SK-N-SH (cell line): ENCODE measurements at regions not wholly inside any gene's neighbourhood (a gene's known extent, or its start where the extent isn't known, plus 50 kb on each side); places are given as distances from the start of the nearest gene placed in this dataset.

ENCODE experiments used
- CTCF ChIA-PET: fragments of 300-600, 350-600 bp; formaldehyde crosslinking; extraction: SDS; loops from one replicate; lab custom pipeline; 2021; lab: Yijun Ruan, JAX
- POLR2A ChIA-PET: fragments of 350-600 bp; sonication (Branson Sonifier 250); formaldehyde crosslinking; extraction: SDS; loops from one replicate; lab custom pipeline; 2020; ENCODE audit warnings: antibody characterized with exemption, inconsistent platforms; lab: Yijun Ruan, JAX
- DNase-seq: peaks from one replicate; pipeline ENCODE4 v3.0.0; 2012
- H2AFZ ChIP-seq: fragments of 200-600 bp; sonication (generic); 2 replicates; pipeline ENCODE4 v1.8.1; 2016; ENCODE audit warnings: antibody characterized with exemption, mild to moderate bottlenecking, low read depth
- H3F3A ChIP-seq: fragments of 200-600 bp; sonication (generic); replicated peaks from 2 replicates; pipeline ENCODE3; 2016; ENCODE audit warnings: antibody characterized with exemption, mild to moderate bottlenecking; ENCODE audit not compliant: insufficient read depth
- H3K27ac ChIP-seq, 2 experiments: fragments of 200-500 bp in 1 of 2; fragments of 200-600 bp in 1 of 2; sonication (Bioruptor generic) in 1 of 2; sonication (generic), shearing (Covaris generic) in 1 of 2; 2 replicates each; pipeline versions ENCODE4 v1.5.1 to v1.6.1; 2014 to 2016; ENCODE audit warnings: low read depth in 2 of 2, inconsistent platforms in 1 of 2, low read length in 1 of 2, mild to moderate bottlenecking in 1 of 2, mixed read lengths in 1 of 2
- H3K27me3 ChIP-seq: fragments of 200-600 bp; sonication (generic), shearing (Covaris generic); 2 replicates; pipeline ENCODE4 v1.6.1; 2016; ENCODE audit warnings: mixed run types; ENCODE audit not compliant: insufficient read depth
- H3K36me3 ChIP-seq, 2 experiments: fragments of 200-500 bp in 1 of 2; fragments of 200-600 bp in 1 of 2; sonication (Bioruptor generic) in 1 of 2; sonication (generic) in 1 of 2; replicated peaks in 1 of 2; 2 replicates each; pipeline versions ENCODE3 to v1.5.1; 2014 to 2016; ENCODE audit warnings: low read length in 1 of 2, mild to moderate bottlenecking in 1 of 2; ENCODE audit not compliant: insufficient read depth in 2 of 2, control insufficient read depth in 1 of 2
- H3K4me1 ChIP-seq, 2 experiments: fragments of 200-500 bp in 1 of 2; fragments of 200-600 bp in 1 of 2; sonication (Bioruptor generic) in 1 of 2; sonication (generic), shearing (Covaris generic) in 1 of 2; 2 replicates each; pipeline versions ENCODE4 v1.5.1 to v1.6.1; 2014 to 2016; ENCODE audit warnings: low read depth in 1 of 2, low read length in 1 of 2, mixed run types in 1 of 2; ENCODE audit not compliant: insufficient read depth in 2 of 2, control insufficient read depth in 1 of 2
- H3K4me2 ChIP-seq: fragments of 200-600 bp; sonication (generic), shearing (Covaris generic); 2 replicates; pipeline ENCODE4 v1.6.1; 2017; ENCODE audit warnings: mixed run types
- H3K4me3 ChIP-seq, 2 experiments: fragments of 200-500 bp in 1 of 2; fragments of 200-600 bp in 1 of 2; sonication (Bioruptor generic) in 1 of 2; sonication (generic), shearing (Covaris generic) in 1 of 2; 2 replicates each; pipeline versions ENCODE4 v1.5.1 to v1.8.1; 2014 to 2016; ENCODE audit warnings: low read depth in 2 of 2, inconsistent platforms in 1 of 2, low read length in 1 of 2, mild to moderate bottlenecking in 1 of 2, mixed read lengths in 1 of 2, moderate library complexity in 1 of 2
- H3K79me2 ChIP-seq: fragments of 200-600 bp; sonication (generic); 2 replicates; pipeline ENCODE4 v1.8.1; 2017; ENCODE audit warnings: mild to moderate bottlenecking; ENCODE audit not compliant: insufficient read depth
- H3K9ac ChIP-seq: fragments of 200-600 bp; sonication (generic); 2 replicates; pipeline ENCODE4 v1.6.1; 2017; ENCODE audit warnings: mixed run types
- H3K9me2 ChIP-seq: fragments of 200-600 bp; sonication (generic); 2 replicates; pipeline ENCODE4 v1.6.1; 2017; ENCODE audit warnings: mixed run types
- H3K9me3 ChIP-seq: fragments of 200-600 bp; sonication (generic); 2 replicates; pipeline ENCODE4 v1.6.1; 2017; ENCODE audit warnings: mixed run types, mild to moderate bottlenecking, moderate library complexity
- H4K20me1 ChIP-seq: fragments of 200-600 bp; sonication (generic); 2 replicates; pipeline ENCODE4 v1.6.1; 2017; ENCODE audit warnings: mild to moderate bottlenecking, mixed run types; ENCODE audit not compliant: insufficient read depth
- CHD2 ChIP-seq: fragments of 150-350 bp; IDR thresholded peaks from 2 replicates; pipeline ENCODE4 v1.6.1; 2018; ENCODE audit warnings: low read length; ENCODE audit not compliant: partially characterized antibody
- ELF1 ChIP-seq: IDR thresholded peaks from 2 replicates; pipeline ENCODE4 v1.4.0; 2012
- EP300 ChIP-seq, 2 experiments: IDR thresholded peaks; 2 replicates each; pipeline versions ENCODE4 v1.4.0 to v1.6.1; 2012; ENCODE audit warnings: borderline replicate concordance in 1 of 2, low read depth in 1 of 2, low read length in 1 of 2
- FOXM1 ChIP-seq: IDR thresholded peaks from 2 replicates; pipeline ENCODE4 v1.4.0; 2012; ENCODE audit warnings: low read depth, mild to moderate bottlenecking
- GABPA ChIP-seq: IDR thresholded peaks from 2 replicates; pipeline ENCODE4 v1.4.0; 2012; ENCODE audit warnings: low read depth, mild to moderate bottlenecking
- JUND ChIP-seq: IDR thresholded peaks from 2 replicates; pipeline ENCODE4 v1.4.0; 2012
- MEF2A ChIP-seq: IDR thresholded peaks from 2 replicates; pipeline ENCODE4 v1.4.0; 2012; ENCODE audit warnings: low read depth, borderline replicate concordance
- NFIC ChIP-seq: IDR thresholded peaks from 2 replicates; pipeline ENCODE4 v1.4.0; 2012; ENCODE audit warnings: borderline replicate concordance
- RAD21 ChIP-seq: IDR thresholded peaks from 2 replicates; pipeline ENCODE4 v1.6.1; 2012; ENCODE audit warnings: mild to moderate bottlenecking, low read length
- RCOR1 ChIP-seq: fragments of 150-350 bp; IDR thresholded peaks from 2 replicates; pipeline ENCODE4 v1.6.1; 2017; ENCODE audit warnings: antibody characterized with exemption, low read length
- RFX5 ChIP-seq: IDR thresholded peaks from 2 replicates; pipeline ENCODE4 v1.6.1; 2012; ENCODE audit warnings: mild to moderate bottlenecking, improper control_type of control experiment, low read length
- RXRA ChIP-seq: IDR thresholded peaks from 2 replicates; pipeline ENCODE4 v1.4.0; 2012; ENCODE audit warnings: low read depth, mild to moderate bottlenecking, borderline replicate concordance
- TCF12 ChIP-seq: IDR thresholded peaks from 2 replicates; pipeline ENCODE4 v1.4.0; 2012
- TEAD4 ChIP-seq: IDR thresholded peaks from 2 replicates; pipeline ENCODE4 v1.4.0; 2012; ENCODE audit warnings: mild to moderate bottlenecking, borderline replicate concordance; ENCODE audit not compliant: insufficient read depth
- YY1 ChIP-seq: IDR thresholded peaks from 2 replicates; pipeline ENCODE4 v1.4.0; 2012; ENCODE audit warnings: low read depth, mild to moderate bottlenecking
- WGBS: methylation state at CpG from one replicate; pipeline ENCODE4 v1.1.6; 2017; ENCODE audit warnings: low lambda C conversion rate; 5-methylcytosine and 5-hydroxymethylcytosine counted together
- TF ChIP-seq, protein P1 (sequence below): IDR thresholded peaks from 2 replicates; pipeline ENCODE4; 2012
- TF ChIP-seq, protein P2 (sequence below): fragments of 150-350 bp; IDR thresholded peaks from 2 replicates; pipeline ENCODE4 v1.6.1; 2017; ENCODE audit warnings: antibody characterized with exemption, low read length, low read depth, borderline replicate concordance
- TF ChIP-seq, protein P3 (sequence below): IDR thresholded peaks from 2 replicates; pipeline ENCODE4 v1.4.0; 2012; ENCODE audit warnings: low read depth, borderline replicate concordance
- TF ChIP-seq, protein P4 (sequence below): fragments of 200-600 bp; sonication (generic); IDR thresholded peaks from 2 replicates; pipeline ENCODE4 v1.6.1; 2017; ENCODE audit warnings: antibody characterized with exemption, mild to moderate bottlenecking, moderate library complexity
- TF ChIP-seq, protein P5 (sequence below): IDR thresholded peaks from 2 replicates; pipeline ENCODE4 v1.4.0; 2012; ENCODE audit warnings: low read depth
- TF ChIP-seq, protein P6 (sequence below): fragments of 150-350 bp; IDR thresholded peaks from 2 replicates; pipeline ENCODE4 v1.6.1; 2016; ENCODE audit warnings: mild to moderate bottlenecking, low read depth, low read length
- TF ChIP-seq, protein P7 (sequence below): IDR thresholded peaks from 2 replicates; pipeline ENCODE4 v1.6.1; 2012; ENCODE audit warnings: mild to moderate bottlenecking, low read depth, low read length, moderate library complexity
- TF ChIP-seq, protein P8 (sequence below): IDR thresholded peaks from 2 replicates; pipeline ENCODE4 v1.4.0; 2012; ENCODE audit warnings: low read depth, borderline replicate concordance

DNA sequence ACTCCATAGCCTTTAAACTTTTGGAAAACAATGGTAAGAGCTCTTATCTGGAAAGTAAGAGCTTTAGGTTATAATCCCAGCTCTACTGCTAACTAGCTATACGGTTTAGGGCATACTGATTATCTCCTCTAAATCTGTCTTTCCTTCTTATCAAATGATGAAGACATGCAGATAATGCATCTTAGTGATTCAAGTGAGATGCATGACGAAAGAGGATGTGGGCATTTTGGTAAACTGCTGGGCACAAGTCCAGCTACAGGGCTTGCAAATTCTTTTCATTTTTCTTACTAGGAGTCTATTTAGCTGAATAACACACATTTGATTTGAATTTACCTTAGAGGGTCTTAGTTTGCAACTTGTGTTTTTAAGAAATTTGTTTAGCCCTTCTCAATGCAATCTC, 1604.8 kb upstream of the ZEB2 start:
- Histone ChIP-seq H3K79me2 (no peaks in the 10 kb centered on the region), H3K27me3 (no peaks in the 10 kb centered on the region), H3K4me1 (peaks cover 0 to 5% of the 10 kb centered on the region in 2 experiments; a peak in 1 of 4 replicates), H3K9me3 (no peaks in the 10 kb centered on the region), H3K27ac (peak overlapping the region in 1 of 2 experiments; percentile 24; a peak in 2 of 4 replicates), H3F3A (peaks cover 9% of the 10 kb centered on the region), H3K9ac (no peak overlapping the region), H2AFZ (peak overlapping the region; percentile 26; the same call in 1 of the 2 replicates), H3K9me2 (no peaks in the 10 kb centered on the region), H3K4me3 (no peak overlapping the region), H3K36me3 (no peaks in the 10 kb centered on the region), H4K20me1 (no peaks in the 10 kb centered on the region), H3K4me2 (no peak overlapping the region)
- DNase-seq: no peak
- WGBS: 17% methylated on average over 2 of the region's 2 CpGs
- ChIA-PET POLR2A (no interaction called here), CTCF (no interaction called here)
- TF ChIP-seq, protein P1, sequence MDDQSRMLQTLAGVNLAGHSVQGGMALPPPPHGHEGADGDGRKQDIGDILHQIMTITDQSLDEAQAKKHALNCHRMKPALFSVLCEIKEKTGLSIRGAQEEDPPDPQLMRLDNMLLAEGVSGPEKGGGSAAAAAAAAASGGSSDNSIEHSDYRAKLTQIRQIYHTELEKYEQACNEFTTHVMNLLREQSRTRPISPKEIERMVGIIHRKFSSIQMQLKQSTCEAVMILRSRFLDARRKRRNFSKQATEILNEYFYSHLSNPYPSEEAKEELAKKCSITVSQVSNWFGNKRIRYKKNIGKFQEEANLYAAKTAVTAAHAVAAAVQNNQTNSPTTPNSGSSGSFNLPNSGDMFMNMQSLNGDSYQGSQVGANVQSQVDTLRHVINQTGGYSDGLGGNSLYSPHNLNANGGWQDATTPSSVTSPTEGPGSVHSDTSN: peak; percentile 79
- TF ChIP-seq TEAD4 (peak; percentile 77), RAD21 (no peak), JUND (peak; percentile 82), ELF1 (no peak), CHD2 (no peak), TCF12 (peak; percentile 86), RFX5 (no peak), NFIC (peak; percentile 93), YY1 (no peak), EP300 (IDR thresholded peaks at IDR 0.05; ENCODE audit: borderline replicate concordance in 1 of 2, low read depth in 1 of 2, low read length in 1 of 2) (peak in 1 of 2 experiments; percentile 85; a peak in 1 of 4 replicates), RXRA (no peak), GABPA (no peak), FOXM1 (no peak), RCOR1 (no peak), MEF2A (no peak)
- TF ChIP-seq, protein P2, sequence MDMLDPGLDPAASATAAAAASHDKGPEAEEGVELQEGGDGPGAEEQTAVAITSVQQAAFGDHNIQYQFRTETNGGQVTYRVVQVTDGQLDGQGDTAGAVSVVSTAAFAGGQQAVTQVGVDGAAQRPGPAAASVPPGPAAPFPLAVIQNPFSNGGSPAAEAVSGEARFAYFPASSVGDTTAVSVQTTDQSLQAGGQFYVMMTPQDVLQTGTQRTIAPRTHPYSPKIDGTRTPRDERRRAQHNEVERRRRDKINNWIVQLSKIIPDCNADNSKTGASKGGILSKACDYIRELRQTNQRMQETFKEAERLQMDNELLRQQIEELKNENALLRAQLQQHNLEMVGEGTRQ: no peak
- TF ChIP-seq, protein P3, sequence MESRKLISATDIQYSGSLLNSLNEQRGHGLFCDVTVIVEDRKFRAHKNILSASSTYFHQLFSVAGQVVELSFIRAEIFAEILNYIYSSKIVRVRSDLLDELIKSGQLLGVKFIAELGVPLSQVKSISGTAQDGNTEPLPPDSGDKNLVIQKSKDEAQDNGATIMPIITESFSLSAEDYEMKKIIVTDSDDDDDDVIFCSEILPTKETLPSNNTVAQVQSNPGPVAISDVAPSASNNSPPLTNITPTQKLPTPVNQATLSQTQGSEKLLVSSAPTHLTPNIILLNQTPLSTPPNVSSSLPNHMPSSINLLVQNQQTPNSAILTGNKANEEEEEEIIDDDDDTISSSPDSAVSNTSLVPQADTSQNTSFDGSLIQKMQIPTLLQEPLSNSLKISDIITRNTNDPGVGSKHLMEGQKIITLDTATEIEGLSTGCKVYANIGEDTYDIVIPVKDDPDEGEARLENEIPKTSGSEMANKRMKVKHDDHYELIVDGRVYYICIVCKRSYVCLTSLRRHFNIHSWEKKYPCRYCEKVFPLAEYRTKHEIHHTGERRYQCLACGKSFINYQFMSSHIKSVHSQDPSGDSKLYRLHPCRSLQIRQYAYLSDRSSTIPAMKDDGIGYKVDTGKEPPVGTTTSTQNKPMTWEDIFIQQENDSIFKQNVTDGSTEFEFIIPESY: no peak
- TF ChIP-seq, protein P4, sequence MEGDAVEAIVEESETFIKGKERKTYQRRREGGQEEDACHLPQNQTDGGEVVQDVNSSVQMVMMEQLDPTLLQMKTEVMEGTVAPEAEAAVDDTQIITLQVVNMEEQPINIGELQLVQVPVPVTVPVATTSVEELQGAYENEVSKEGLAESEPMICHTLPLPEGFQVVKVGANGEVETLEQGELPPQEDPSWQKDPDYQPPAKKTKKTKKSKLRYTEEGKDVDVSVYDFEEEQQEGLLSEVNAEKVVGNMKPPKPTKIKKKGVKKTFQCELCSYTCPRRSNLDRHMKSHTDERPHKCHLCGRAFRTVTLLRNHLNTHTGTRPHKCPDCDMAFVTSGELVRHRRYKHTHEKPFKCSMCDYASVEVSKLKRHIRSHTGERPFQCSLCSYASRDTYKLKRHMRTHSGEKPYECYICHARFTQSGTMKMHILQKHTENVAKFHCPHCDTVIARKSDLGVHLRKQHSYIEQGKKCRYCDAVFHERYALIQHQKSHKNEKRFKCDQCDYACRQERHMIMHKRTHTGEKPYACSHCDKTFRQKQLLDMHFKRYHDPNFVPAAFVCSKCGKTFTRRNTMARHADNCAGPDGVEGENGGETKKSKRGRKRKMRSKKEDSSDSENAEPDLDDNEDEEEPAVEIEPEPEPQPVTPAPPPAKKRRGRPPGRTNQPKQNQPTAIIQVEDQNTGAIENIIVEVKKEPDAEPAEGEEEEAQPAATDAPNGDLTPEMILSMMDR: no peak
- TF ChIP-seq, protein P5, sequence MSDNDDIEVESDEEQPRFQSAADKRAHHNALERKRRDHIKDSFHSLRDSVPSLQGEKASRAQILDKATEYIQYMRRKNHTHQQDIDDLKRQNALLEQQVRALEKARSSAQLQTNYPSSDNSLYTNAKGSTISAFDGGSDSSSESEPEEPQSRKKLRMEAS: no peak
- TF ChIP-seq, protein P6, sequence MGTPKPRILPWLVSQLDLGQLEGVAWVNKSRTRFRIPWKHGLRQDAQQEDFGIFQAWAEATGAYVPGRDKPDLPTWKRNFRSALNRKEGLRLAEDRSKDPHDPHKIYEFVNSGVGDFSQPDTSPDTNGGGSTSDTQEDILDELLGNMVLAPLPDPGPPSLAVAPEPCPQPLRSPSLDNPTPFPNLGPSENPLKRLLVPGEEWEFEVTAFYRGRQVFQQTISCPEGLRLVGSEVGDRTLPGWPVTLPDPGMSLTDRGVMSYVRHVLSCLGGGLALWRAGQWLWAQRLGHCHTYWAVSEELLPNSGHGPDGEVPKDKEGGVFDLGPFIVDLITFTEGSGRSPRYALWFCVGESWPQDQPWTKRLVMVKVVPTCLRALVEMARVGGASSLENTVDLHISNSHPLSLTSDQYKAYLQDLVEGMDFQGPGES: no peak
- TF ChIP-seq, protein P7, sequence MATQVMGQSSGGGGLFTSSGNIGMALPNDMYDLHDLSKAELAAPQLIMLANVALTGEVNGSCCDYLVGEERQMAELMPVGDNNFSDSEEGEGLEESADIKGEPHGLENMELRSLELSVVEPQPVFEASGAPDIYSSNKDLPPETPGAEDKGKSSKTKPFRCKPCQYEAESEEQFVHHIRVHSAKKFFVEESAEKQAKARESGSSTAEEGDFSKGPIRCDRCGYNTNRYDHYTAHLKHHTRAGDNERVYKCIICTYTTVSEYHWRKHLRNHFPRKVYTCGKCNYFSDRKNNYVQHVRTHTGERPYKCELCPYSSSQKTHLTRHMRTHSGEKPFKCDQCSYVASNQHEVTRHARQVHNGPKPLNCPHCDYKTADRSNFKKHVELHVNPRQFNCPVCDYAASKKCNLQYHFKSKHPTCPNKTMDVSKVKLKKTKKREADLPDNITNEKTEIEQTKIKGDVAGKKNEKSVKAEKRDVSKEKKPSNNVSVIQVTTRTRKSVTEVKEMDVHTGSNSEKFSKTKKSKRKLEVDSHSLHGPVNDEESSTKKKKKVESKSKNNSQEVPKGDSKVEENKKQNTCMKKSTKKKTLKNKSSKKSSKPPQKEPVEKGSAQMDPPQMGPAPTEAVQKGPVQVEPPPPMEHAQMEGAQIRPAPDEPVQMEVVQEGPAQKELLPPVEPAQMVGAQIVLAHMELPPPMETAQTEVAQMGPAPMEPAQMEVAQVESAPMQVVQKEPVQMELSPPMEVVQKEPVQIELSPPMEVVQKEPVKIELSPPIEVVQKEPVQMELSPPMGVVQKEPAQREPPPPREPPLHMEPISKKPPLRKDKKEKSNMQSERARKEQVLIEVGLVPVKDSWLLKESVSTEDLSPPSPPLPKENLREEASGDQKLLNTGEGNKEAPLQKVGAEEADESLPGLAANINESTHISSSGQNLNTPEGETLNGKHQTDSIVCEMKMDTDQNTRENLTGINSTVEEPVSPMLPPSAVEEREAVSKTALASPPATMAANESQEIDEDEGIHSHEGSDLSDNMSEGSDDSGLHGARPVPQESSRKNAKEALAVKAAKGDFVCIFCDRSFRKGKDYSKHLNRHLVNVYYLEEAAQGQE: no peak
- TF ChIP-seq, protein P8, sequence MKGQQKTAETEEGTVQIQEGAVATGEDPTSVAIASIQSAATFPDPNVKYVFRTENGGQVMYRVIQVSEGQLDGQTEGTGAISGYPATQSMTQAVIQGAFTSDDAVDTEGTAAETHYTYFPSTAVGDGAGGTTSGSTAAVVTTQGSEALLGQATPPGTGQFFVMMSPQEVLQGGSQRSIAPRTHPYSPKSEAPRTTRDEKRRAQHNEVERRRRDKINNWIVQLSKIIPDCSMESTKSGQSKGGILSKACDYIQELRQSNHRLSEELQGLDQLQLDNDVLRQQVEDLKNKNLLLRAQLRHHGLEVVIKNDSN: no peak
